Endothelial cell of umbilical vein (primary cell): ENCODE measurements at regions not wholly inside any gene's neighbourhood (a gene's known extent, or its start where the extent isn't known, plus 50 kb on each side); places are given as distances from the start of the nearest gene placed in this dataset.

Source experiments
- BruUV-seq: library from RNA; stranded (reverse); fragments of 400-500 nt; replicated peaks from 2 replicates; lab custom pipeline; 2021; lab: Mats Ljungman, UMichigan
- CTCF ChIA-PET: fragments of 300-600, 350-600 bp; sonication (Branson Sonifier 250); formaldehyde crosslinking; loops from one replicate; lab custom pipeline; 2021; ENCODE audit warnings: antibody characterized with exemption, inconsistent platforms; lab: Charles Lee
- POLR2A ChIA-PET: fragments of 300-600, 350-600 bp; sonication (Branson Sonifier 250); formaldehyde crosslinking; loops from one replicate; lab custom pipeline; 2021; ENCODE audit warnings: antibody characterized with exemption, inconsistent platforms; lab: Charles Lee
- DNase-seq: peaks from one replicate; pipeline ENCODE4 v3.0.0-alpha.2; 2011; ENCODE audit warnings: low read depth, low spot score
- FAIRE-seq: peaks from 2 replicates; lab custom pipeline; 2011; peaks lifted over from hg19 to GRCh38; lab: Jason Lieb, UNC
- H2AFZ ChIP-seq: 2 replicates; pipeline ENCODE4 v1.6.0; 2012; ENCODE audit warnings: low read depth, low read length, control low read depth, inconsistent platforms
- H3K27ac ChIP-seq: 2 replicates; pipeline ENCODE4 v1.5.1; 2011; ENCODE audit warnings: low read depth, mild to moderate bottlenecking, control low read depth, low read length, moderate library complexity; ENCODE audit not compliant: insufficient read depth
- H3K27me3 ChIP-seq, 2 experiments: 2 replicates each; pipeline versions ENCODE4 v1.6.0 to v1.6.1; 2011; ENCODE audit warnings: low read length in 2 of 2, mixed read lengths in 1 of 2; ENCODE audit not compliant: control insufficient read depth in 2 of 2, insufficient read depth in 2 of 2
- H3K36me3 ChIP-seq, 2 experiments: 2 replicates in 1 of 2; 3 replicates in 1 of 2; pipeline ENCODE4 v1.5.1; 2011; ENCODE audit warnings: low read length in 2 of 2, mild to moderate bottlenecking in 1 of 2, moderate library complexity in 1 of 2; ENCODE audit not compliant: control insufficient read depth in 2 of 2, insufficient read depth in 2 of 2; ENCODE audit errors: extremely low read depth in 1 of 2
- H3K4me1 ChIP-seq: 3 replicates; pipeline ENCODE4 v1.5.1; 2011; ENCODE audit warnings: mild to moderate bottlenecking, low read length; ENCODE audit not compliant: control insufficient read depth, insufficient read depth; ENCODE audit errors: extremely low read depth
- H3K4me2 ChIP-seq: 2 replicates; pipeline ENCODE4 v1.6.1; 2011; ENCODE audit warnings: low read length, control low read depth, mixed read lengths; ENCODE audit not compliant: insufficient read depth
- H3K4me3 ChIP-seq, 3 experiments: fragments of 200-600 bp in 1 of 3; sonication (generic), shearing (Covaris generic) in 1 of 3; replicated peaks in 1 of 3; 2 replicates each; pipeline ENCODE4 v1.5.1; 2011 to 2016; ENCODE audit warnings: control low read depth in 3 of 3, low read length in 3 of 3, mild to moderate bottlenecking in 2 of 3, inconsistent platforms in 1 of 3, low read depth in 1 of 3, moderate library complexity in 1 of 3; ENCODE audit not compliant: insufficient read depth in 1 of 3
- H3K79me2 ChIP-seq: 2 replicates; pipeline ENCODE4 v1.6.0; 2012; ENCODE audit warnings: low read length, inconsistent platforms; ENCODE audit not compliant: control insufficient read depth, insufficient read depth
- H3K9ac ChIP-seq: replicated peaks from 2 replicates; pipeline ENCODE3; 2011; ENCODE audit warnings: low read length, control low read depth; ENCODE audit not compliant: insufficient read depth; ENCODE audit errors: extremely low read depth
- H3K9me1 ChIP-seq: replicated peaks from 3 replicates; pipeline ENCODE4 v1.6.0; 2011; ENCODE audit warnings: mild to moderate bottlenecking, low read length; ENCODE audit not compliant: control insufficient read depth, insufficient read depth; ENCODE audit errors: extremely low read depth
- H3K9me3 ChIP-seq: replicated peaks from 2 replicates; pipeline ENCODE4 v1.5.1; 2012; ENCODE audit warnings: low read length, inconsistent platforms; ENCODE audit not compliant: control insufficient read depth, insufficient read depth
- H4K20me1 ChIP-seq: replicated peaks from 2 replicates; pipeline ENCODE3; 2011; ENCODE audit warnings: mild to moderate bottlenecking, low read length; ENCODE audit not compliant: control insufficient read depth, insufficient read depth; ENCODE audit errors: extremely low read depth
- EZH2 ChIP-seq: IDR thresholded peaks from 2 replicates; pipeline ENCODE4 v1.6.1; 2012; ENCODE audit warnings: borderline replicate concordance, low read depth, mild to moderate bottlenecking, moderate library complexity, low read length, inconsistent platforms; ENCODE audit not compliant: severe bottlenecking
- FOS ChIP-seq: IDR thresholded peaks from 2 replicates; pipeline ENCODE4 v1.6.1; 2011; ENCODE audit warnings: mild to moderate bottlenecking, low read length, moderate library complexity, borderline replicate concordance; ENCODE audit not compliant: insufficient read depth
- JUN ChIP-seq: IDR thresholded peaks from 2 replicates; pipeline ENCODE4 v1.6.1; 2011; ENCODE audit warnings: borderline replicate concordance, low read depth; ENCODE audit not compliant: insufficient read length, insufficient read depth
- MYC ChIP-seq: IDR thresholded peaks from one replicate; pipeline ENCODE4 v1.6.1; 2011; ENCODE audit warnings: mild to moderate bottlenecking, low read depth, low read length
- POLR2A ChIP-seq: IDR thresholded peaks from 2 replicates; pipeline ENCODE4 v1.6.1; 2012; ENCODE audit warnings: low read depth, mild to moderate bottlenecking, control low read depth, low read length
- POLR2AphosphoS5 ChIP-seq: IDR thresholded peaks from 2 replicates; pipeline ENCODE4 v1.6.1; 2012; ENCODE audit warnings: low read depth, mild to moderate bottlenecking, control low read depth, low read length, moderate library complexity; ENCODE audit not compliant: insufficient read depth
- dilution Hi-C: fragments of 300-500 bp; cut with MboI; formaldehyde crosslinking; loops from one replicate; pipeline ENCODE4 v1.15.0; 2019; ENCODE audit warnings: low sequenced_read_pairs; ENCODE audit not compliant: extremely low pct_ligation_motif_present
- intact Hi-C: fragments of 100-400 bp; cut with micrococcal nuclease; formaldehyde crosslinking; loops from one replicate; pipeline ENCODE4 v1.10.0; 2022
- TF ChIP-seq, protein P1 (sequence below), 2 donors: IDR thresholded peaks; 1 replicate in 1 of 2; 2 replicates in 1 of 2; pipeline ENCODE4 v1.5.1; 2011; ENCODE audit warnings: low read length in 2 of 2, mild to moderate bottlenecking in 2 of 2, moderate library complexity in 2 of 2, control low read depth in 1 of 2, inconsistent platforms in 1 of 2, low read depth in 1 of 2; ENCODE audit not compliant: insufficient read depth in 1 of 2; ENCODE audit errors: extremely low read depth in 1 of 2
- TF ChIP-seq, protein P2 (sequence below): IDR thresholded peaks from 2 replicates; pipeline ENCODE4 v1.6.1; 2011; ENCODE audit not compliant: insufficient read depth, insufficient read length

DNA sequence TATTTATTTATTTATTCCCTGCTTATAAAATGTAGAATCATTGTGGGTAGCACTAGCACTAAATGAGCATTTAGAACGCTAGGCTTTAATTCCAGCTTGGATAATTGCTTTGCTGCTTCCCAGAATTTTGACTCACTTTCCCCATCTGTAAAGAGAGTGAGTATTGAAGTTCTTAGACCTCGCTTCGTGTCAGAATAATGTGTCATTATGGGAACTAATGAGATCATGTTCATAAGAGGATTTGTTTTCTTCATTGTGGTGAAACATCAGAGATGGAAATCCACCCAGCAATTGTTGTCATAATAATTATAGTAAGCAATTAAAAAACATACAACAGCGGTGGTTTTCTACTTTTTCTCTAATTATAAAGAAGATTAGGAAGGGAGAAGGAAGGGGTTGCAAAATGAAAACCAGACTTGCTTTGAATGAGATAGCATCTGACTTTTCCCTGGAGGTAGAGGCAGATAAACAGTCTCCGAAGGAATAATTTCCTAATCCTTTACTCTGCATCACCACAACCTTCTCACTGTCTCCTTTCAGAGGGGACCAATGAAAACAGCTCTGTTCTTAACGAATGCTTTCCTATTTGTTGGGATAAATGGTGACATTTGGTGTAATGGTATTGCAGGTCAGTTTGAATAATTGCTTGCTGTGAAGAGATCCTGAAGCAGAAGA lies 86.8 kb upstream of the ARHGAP5 start:
- no TSS peak for BruUV-seq
- no peak overlapping the region for H3K9ac ChIP-seq
- H3K27ac ChIP-seq = no peak overlapping the region
- ChIA-PET POLR2A (no interaction called here), CTCF (interaction anchor here (1.4 kb wide), 1 partner anchor 264 kb away, joined by 4 read pairs; no protein-coding TSS in a partner anchor)
- no peaks in the 10 kb centered on the region for H3K36me3 ChIP-seq
- H3K9me3 ChIP-seq = no peaks in the 10 kb centered on the region
- dilution Hi-C loops = no loop called here
- TF ChIP-seq FOS (no peak), MYC (no peak), JUN (no peak), POLR2AphosphoS5 (no peak), EZH2 (no peak), POLR2A (no peak)
- TF ChIP-seq, protein P1, sequence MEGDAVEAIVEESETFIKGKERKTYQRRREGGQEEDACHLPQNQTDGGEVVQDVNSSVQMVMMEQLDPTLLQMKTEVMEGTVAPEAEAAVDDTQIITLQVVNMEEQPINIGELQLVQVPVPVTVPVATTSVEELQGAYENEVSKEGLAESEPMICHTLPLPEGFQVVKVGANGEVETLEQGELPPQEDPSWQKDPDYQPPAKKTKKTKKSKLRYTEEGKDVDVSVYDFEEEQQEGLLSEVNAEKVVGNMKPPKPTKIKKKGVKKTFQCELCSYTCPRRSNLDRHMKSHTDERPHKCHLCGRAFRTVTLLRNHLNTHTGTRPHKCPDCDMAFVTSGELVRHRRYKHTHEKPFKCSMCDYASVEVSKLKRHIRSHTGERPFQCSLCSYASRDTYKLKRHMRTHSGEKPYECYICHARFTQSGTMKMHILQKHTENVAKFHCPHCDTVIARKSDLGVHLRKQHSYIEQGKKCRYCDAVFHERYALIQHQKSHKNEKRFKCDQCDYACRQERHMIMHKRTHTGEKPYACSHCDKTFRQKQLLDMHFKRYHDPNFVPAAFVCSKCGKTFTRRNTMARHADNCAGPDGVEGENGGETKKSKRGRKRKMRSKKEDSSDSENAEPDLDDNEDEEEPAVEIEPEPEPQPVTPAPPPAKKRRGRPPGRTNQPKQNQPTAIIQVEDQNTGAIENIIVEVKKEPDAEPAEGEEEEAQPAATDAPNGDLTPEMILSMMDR (IDR thresholded peaks at IDR 0.05; ENCODE audit: extremely low read depth in 1 of 2, insufficient read depth in 1 of 2, low read depth in 1 of 2, low read length in 2 of 2) = no peak
- TF ChIP-seq, protein P2, sequence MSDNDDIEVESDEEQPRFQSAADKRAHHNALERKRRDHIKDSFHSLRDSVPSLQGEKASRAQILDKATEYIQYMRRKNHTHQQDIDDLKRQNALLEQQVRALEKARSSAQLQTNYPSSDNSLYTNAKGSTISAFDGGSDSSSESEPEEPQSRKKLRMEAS = no peak
- no peak overlapping the region for H2AFZ ChIP-seq
- H3K79me2 ChIP-seq = no peaks in the 10 kb centered on the region
- no peak overlapping the region for H3K4me2 ChIP-seq
- DNase-seq = no peak
- no peak overlapping the region for H3K4me3 ChIP-seq
- intact Hi-C loops = no loop called here
- no peaks in the 10 kb centered on the region for H3K9me1 ChIP-seq
- FAIRE-seq = no peak
- no peaks in the 10 kb centered on the region for H3K4me1 ChIP-seq
- H4K20me1 ChIP-seq = no peaks in the 10 kb centered on the region
- no peaks in the 10 kb centered on the region for H3K27me3 ChIP-seq
